ENCODE measurements at regions not wholly inside any gene's neighbourhood (a gene's known extent, or its start where the extent isn't known, plus 50 kb on each side); places are given as distances from the start of the nearest gene placed in this dataset.

DNA sequence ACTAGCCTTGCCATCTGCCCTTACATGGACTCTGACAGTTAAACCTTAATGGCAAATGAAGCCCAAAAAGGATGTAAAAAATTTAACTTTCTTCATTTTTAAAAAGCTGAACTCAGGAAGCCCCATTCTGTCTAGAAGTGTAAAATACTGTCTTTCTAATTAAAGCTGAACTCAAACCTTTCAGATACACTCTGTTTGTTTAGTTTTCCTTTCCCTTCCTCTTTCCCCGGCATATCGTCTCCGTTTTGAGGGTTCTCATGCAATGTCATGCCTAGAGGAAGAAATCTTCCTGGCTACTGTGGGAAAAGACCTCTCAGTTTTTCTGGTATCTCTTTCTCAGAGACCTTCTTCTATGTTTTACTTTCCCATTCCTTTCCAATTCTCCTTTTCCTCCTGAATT, 841.5 kb downstream of the DTWD2 start:
- TF ChIP-seq, protein P1, sequence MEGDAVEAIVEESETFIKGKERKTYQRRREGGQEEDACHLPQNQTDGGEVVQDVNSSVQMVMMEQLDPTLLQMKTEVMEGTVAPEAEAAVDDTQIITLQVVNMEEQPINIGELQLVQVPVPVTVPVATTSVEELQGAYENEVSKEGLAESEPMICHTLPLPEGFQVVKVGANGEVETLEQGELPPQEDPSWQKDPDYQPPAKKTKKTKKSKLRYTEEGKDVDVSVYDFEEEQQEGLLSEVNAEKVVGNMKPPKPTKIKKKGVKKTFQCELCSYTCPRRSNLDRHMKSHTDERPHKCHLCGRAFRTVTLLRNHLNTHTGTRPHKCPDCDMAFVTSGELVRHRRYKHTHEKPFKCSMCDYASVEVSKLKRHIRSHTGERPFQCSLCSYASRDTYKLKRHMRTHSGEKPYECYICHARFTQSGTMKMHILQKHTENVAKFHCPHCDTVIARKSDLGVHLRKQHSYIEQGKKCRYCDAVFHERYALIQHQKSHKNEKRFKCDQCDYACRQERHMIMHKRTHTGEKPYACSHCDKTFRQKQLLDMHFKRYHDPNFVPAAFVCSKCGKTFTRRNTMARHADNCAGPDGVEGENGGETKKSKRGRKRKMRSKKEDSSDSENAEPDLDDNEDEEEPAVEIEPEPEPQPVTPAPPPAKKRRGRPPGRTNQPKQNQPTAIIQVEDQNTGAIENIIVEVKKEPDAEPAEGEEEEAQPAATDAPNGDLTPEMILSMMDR (conservative IDR thresholded peaks at IDR 0.05; ENCODE audit: low read depth, low read length): no peak
- DNase-seq (ENCODE audit: low read depth): no peak
- no peak overlapping the region for H3K4me3 ChIP-seq (ENCODE audit: low read length)

DNA sequence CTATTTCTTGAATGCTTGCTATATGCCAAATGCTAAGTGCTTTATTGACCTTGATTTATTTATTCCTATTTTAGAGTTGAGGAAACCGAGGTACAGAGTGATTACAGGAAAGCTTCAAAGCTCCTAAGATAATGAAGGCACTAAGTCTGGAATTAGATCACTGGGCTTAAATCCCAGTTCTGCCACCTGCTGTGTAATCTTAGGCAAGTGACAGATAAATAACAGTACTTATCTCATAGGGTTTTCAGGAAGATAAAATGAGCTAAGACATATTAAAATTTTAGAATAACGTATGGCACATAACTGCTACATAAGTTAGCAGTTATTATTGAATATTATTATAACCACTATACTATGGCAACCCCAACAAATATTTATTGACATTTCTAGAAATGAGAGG, 843.8 kb downstream of the DTWD2 start:
- no peak overlapping the region for H3K4me3 ChIP-seq (ENCODE audit: low read length)
- no peak for DNase-seq (ENCODE audit: low read depth)
- TF ChIP-seq, protein P1 (conservative IDR thresholded peaks at IDR 0.05; ENCODE audit: low read depth, low read length): no peak

DNA sequence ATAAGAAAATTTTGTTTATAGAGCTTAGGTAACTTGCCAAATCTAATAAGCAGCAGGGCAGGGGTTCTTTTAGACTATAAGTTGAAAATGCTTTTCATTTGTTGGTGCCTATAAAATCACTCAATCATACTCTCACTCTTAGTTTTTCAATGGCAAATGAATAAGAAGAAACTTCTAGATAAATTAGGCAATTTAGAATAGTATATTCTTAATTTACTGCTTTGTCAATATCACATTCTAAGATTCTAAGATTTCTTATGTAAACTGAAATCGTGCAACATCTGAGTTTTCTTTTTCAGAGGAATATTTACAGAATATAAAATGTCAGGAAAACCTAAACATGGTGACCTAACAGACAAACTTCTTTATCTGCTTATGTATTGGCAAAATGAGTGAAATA, 849.0 kb downstream of the DTWD2 start:
- no peak overlapping the region for H3K4me3 ChIP-seq (ENCODE audit: low read length)
- DNase-seq (ENCODE audit: low read depth): no peak
- TF ChIP-seq, protein P1 (conservative IDR thresholded peaks at IDR 0.05; ENCODE audit: low read depth, low read length): no peak

DNA sequence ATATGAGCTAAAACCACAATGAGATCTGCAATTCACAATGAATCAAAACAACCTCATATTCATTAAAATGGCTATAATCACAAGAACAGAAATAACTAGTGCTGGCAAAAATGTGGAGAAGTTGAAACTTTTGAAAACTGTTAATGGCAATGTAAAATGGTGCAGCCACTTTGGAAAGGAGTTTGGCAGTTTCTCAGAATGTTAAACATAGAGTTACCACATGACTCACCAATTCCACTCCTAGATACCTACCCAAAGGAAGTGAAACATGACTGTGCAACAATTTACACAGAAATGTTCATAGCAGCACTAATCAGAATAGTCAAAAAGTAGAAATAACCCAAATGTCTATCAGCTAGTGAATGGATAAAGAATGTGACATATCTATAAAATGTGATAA, 862.2 kb downstream of the DTWD2 start:
- H3K4me3 ChIP-seq (ENCODE audit: low read length): no peak overlapping the region
- TF ChIP-seq, protein P1 (conservative IDR thresholded peaks at IDR 0.05; ENCODE audit: low read depth, low read length): no peak
- DNase-seq (ENCODE audit: low read depth): no peak

DNA sequence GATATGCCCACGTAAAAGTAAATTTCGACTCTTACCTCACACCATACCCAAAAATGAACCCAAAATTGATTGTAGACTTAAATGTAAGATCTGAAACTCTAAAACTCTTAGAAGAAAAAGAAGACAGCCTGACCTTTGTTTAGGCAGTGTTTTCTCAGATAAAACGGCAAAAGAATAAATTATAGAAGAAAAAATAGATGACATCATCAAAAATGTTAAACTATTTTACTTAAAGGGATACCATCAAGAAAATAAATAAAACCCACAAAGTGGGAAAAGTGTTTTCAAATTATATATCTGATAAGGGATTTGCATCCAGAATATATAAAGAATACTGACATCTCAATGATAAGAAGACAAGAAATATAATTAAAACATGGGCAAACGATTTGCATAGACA, 862.7 kb downstream of the DTWD2 start:
- no peak for DNase-seq (ENCODE audit: low read depth)
- TF ChIP-seq, protein P1 (conservative IDR thresholded peaks at IDR 0.05; ENCODE audit: low read depth, low read length): no peak

DNA sequence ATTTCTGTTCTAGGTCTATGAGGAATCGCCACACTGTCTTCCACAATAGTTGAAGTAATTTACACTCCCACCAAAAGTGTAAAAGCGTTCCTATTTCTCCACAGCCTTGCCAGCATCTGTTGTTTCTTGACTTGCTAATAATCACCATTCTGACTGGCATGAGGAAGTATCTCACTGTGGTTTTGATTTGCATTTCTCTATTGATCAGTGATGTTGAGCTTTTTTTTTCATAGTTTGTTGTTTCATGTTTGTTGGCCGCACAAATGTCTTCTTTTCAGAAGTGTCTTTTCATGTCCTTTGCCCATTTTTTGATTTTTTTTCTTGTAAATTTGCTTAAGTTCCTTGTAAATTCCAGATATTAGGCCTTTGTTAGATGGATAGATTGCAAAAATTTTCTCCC, 867.1 kb downstream of the DTWD2 start:
- TF ChIP-seq, protein P1 (conservative IDR thresholded peaks at IDR 0.05; ENCODE audit: low read depth, low read length): no peak
- DNase-seq (ENCODE audit: low read depth): no peak
- no peak overlapping the region for H3K4me3 ChIP-seq (ENCODE audit: low read length)

More for the DNA sequence above, 862.7 kb downstream of the DTWD2 start:
- H3K4me3 ChIP-seq (ENCODE audit: low read length): no peak overlapping the region

DNA sequence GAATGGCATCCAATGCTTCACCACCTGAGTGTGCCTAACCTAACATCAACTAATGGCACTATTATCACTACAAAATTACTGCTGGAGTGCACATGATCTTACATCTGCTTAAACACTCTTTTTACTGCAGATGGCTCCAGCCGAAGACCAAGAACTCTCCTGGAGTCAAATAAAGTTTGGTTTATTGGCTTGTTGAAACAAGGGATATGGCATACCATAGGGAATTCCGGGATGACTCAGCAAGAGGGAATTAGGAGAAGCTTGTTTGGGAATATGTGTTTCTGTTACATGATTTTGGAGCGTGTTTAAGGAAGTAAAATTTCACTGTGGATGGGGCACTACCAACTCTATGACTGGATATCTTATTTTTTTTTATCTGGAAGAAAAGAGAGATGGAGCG, 872.6 kb downstream of the DTWD2 start:
- TF ChIP-seq, protein P1 (conservative IDR thresholded peaks at IDR 0.05; ENCODE audit: low read depth, low read length): no peak
- H3K4me3 ChIP-seq (ENCODE audit: low read length): no peak overlapping the region
- no peak for DNase-seq (ENCODE audit: low read depth)
